ENCODE measurements at regions not wholly inside any gene's neighbourhood (a gene's known extent, or its start where the extent isn't known, plus 50 kb on each side); places are given as distances from the start of the nearest gene placed in this dataset.

GRCh38 chr4:148795156-148795864 lies 353.1 kb upstream of the NR3C2 start:
- no peaks in the 10 kb centered on the region for H3K27me3 ChIP-seq (replicated peaks)
- in situ Hi-C loops (cut with HindIII; ENCODE audit: low pct_ligation_motif_present, low sequenced_read_pairs), result no loop called here
- H3K36me3 ChIP-seq (replicated peaks), result no peaks in the 10 kb centered on the region
- peak; percentile 62 for DNase-seq
- no peak overlapping the region for H3K4me3 ChIP-seq (ENCODE audit: low read depth, low read length)
- no peak for TF ChIP-seq CTCF (IDR thresholded peaks at IDR 0.05; ENCODE audit: low read depth, low read length, missing control alignments)
- H3K27ac ChIP-seq, result no peak overlapping the region

- no peak overlapping the region for H3K27ac ChIP-seq
- H3K4me3 ChIP-seq (ENCODE audit: low read depth, low read length), result no peak overlapping the region
- in situ Hi-C loops (cut with HindIII; ENCODE audit: low pct_ligation_motif_present, low sequenced_read_pairs), result no loop called here
Observed at GRCh38 chr4:148793221-148793620, 351.0 kb upstream of the NR3C2 start.

GRCh38 chr4:148790691-148791090 lies 348.5 kb upstream of the NR3C2 start:
- Histone ChIP-seq H3K36me3 (replicated peaks) (no peaks in the 10 kb centered on the region), H3K27me3 (replicated peaks) (no peaks in the 10 kb centered on the region), H3K27ac (no peak overlapping the region), H3K4me3 (ENCODE audit: low read depth, low read length) (no peak overlapping the region)
- in situ Hi-C loops (cut with HindIII; ENCODE audit: low pct_ligation_motif_present, low sequenced_read_pairs), result no loop called here
- TF ChIP-seq CTCF (IDR thresholded peaks at IDR 0.05; ENCODE audit: low read depth, low read length, missing control alignments), result no peak
- no peak for DNase-seq

More at GRCh38 chr4:148793221-148793620, 351.0 kb upstream of the NR3C2 start:
- Histone ChIP-seq H3K27me3 (replicated peaks) (no peaks in the 10 kb centered on the region), H3K36me3 (replicated peaks) (no peaks in the 10 kb centered on the region)
- DNase-seq, result no peak
- TF ChIP-seq CTCF (IDR thresholded peaks at IDR 0.05; ENCODE audit: low read depth, low read length, missing control alignments), result no peak

GRCh38 chr4:148790246-148790645 lies 348.0 kb upstream of the NR3C2 start:
- in situ Hi-C loops (cut with HindIII; ENCODE audit: low pct_ligation_motif_present, low sequenced_read_pairs), result no loop called here
- H3K4me3 ChIP-seq (ENCODE audit: low read depth, low read length), result no peak overlapping the region
- no peak overlapping the region for H3K27ac ChIP-seq
- no peak for TF ChIP-seq CTCF (IDR thresholded peaks at IDR 0.05; ENCODE audit: low read depth, low read length, missing control alignments)
- no peaks in the 10 kb centered on the region for H3K36me3 ChIP-seq (replicated peaks)
- H3K27me3 ChIP-seq (replicated peaks), result no peaks in the 10 kb centered on the region
- no peak for DNase-seq

GRCh38 chr4:148787831-148788477 lies 345.7 kb upstream of the NR3C2 start:
- Histone ChIP-seq H3K27ac (no peak overlapping the region), H3K27me3 (replicated peaks) (no peaks in the 10 kb centered on the region), H3K36me3 (replicated peaks) (no peaks in the 10 kb centered on the region), H3K4me3 (ENCODE audit: low read depth, low read length) (no peak overlapping the region)
- no peak for DNase-seq
- in situ Hi-C loops (cut with HindIII; ENCODE audit: low pct_ligation_motif_present, low sequenced_read_pairs), result no loop called here
- TF ChIP-seq CTCF (IDR thresholded peaks at IDR 0.05; ENCODE audit: low read depth, low read length, missing control alignments), result no peak

Data from brain microvascular endothelial cell (primary cell).